Spinal cord (tissue), 9 donors: ENCODE measurements at regions not wholly inside any gene's neighbourhood (a gene's known extent, or its start where the extent isn't known, plus 50 kb on each side); places are given as distances from the start of the nearest gene placed in this dataset.

Experiments used
- DNase-seq, 6 donors: peaks; one replicate each; pipeline versions ENCODE4 v3.0.0 to v3.0.0-alpha.2; 2013 to 2015; ENCODE audit warnings: low spot score in 6 of 6, low read depth in 4 of 6
- H3K27ac ChIP-seq: one replicate; pipeline ENCODE4 v1.5.1; 2013; ENCODE audit warnings: low read depth, low read length, control low read depth
- H3K27me3 ChIP-seq: one replicate; pipeline ENCODE4 v1.6.1; 2013; ENCODE audit warnings: low read length; ENCODE audit not compliant: control insufficient read depth, insufficient read depth
- H3K36me3 ChIP-seq: one replicate; pipeline ENCODE4 v1.6.1; 2013; ENCODE audit warnings: low read length; ENCODE audit not compliant: control insufficient read depth, insufficient read depth
- H3K4me1 ChIP-seq: one replicate; pipeline ENCODE4 v1.6.1; 2013; ENCODE audit warnings: low read length; ENCODE audit not compliant: control insufficient read depth, insufficient read depth
- H3K4me3 ChIP-seq: one replicate; pipeline ENCODE4 v1.5.1; 2013; ENCODE audit warnings: low read depth, low read length, control low read depth
- H3K9me3 ChIP-seq: one replicate; pipeline ENCODE4 v1.6.1; 2013; ENCODE audit warnings: low read length; ENCODE audit not compliant: control insufficient read depth, insufficient read depth
- WGBS: methylation state at CpG from one replicate; pipeline ENCODE4 v1.1.5; 2013; ENCODE audit warnings: missing lambda C conversion rate; ENCODE audit not compliant: insufficient coverage; 5-methylcytosine and 5-hydroxymethylcytosine counted together
- donor health status: healthy.

DNA sequence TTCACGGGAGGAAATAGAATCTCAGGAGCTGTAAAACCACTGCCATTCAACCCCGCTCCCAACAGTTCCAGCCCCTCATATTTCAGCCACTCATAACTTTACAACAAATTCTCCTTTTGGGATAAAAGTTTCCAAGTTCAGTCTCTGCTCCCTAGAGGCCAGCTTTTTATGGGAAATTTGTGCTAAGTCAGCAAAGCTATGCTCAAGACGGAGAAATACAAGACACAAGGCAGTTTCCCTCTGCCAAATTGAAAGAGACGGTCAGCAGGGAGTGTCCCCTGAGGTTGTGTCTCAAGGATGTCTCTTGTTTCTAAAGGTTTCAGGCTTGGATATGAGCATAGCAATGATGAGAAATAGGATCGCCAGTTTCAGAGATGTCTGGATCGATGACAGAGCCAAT lies 608.6 kb downstream of the CCDC171 start:
- Histone ChIP-seq H3K27me3 (no peaks in the 10 kb centered on the region), H3K4me3 (no peak overlapping the region), H3K36me3 (no peaks in the 10 kb centered on the region), H3K9me3 (no peaks in the 10 kb centered on the region), H3K27ac (no peak overlapping the region), H3K4me1 (no peaks in the 10 kb centered on the region)
- 78% methylated on average over 4 of the region's 6 CpGs for WGBS
- DNase-seq, result no peak

DNA sequence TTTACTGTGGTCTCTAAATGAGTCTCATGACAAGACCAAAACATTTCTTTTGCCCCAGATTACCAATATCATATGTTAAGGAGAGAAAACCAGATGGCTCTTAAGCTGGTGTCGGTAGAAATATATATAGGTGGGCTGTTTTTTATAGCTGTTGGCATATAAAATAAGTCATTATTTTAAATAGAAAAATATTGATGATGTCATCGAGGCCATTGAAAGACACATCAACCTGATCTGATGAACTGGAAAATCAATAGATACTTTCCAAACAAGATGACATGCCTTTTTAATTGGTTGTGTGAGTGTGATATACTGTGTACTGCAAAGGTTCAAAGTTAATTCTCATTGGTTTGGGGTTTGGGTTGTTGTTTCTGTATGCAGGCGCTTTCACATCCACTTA lies 617.3 kb downstream of the CCDC171 start:
- no peaks in the 10 kb centered on the region for H3K27me3 ChIP-seq
- H3K4me1 ChIP-seq, result no peaks in the 10 kb centered on the region
- no CpG with 5 or more reads among the region's 3 CpGs for WGBS
- H3K27ac ChIP-seq, result no peak overlapping the region
- H3K9me3 ChIP-seq, result no peaks in the 10 kb centered on the region
- no peak for DNase-seq
- H3K4me3 ChIP-seq, result no peak overlapping the region
- H3K36me3 ChIP-seq, result no peaks in the 10 kb centered on the region

DNA sequence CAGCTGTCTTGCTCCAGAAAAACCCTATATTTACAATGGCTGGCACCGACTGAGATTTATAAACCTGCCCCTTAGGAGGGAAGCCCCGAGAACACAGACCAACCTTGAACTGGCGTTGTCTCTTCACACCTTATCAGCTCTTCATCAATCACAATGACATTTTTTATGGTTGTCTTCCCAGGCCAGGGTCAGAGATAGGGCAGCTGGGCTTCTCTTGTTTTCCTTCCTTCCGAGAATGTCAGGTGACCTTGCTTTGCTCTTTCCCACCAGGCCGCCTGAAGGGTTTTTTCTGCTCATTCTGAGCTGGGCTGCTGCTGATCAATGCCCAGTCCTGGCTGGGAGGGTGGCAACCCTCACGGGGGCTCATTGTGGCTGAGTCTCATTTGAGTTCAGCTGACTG lies 619.1 kb downstream of the CCDC171 start:
- Histone ChIP-seq H3K27me3 (no peaks in the 10 kb centered on the region), H3K4me1 (no peaks in the 10 kb centered on the region), H3K4me3 (no peak overlapping the region), H3K9me3 (no peaks in the 10 kb centered on the region), H3K36me3 (no peaks in the 10 kb centered on the region), H3K27ac (no peak overlapping the region)
- WGBS, result 23% methylated on average over 6 of the region's 6 CpGs
- DNase-seq, result no peak

DNA sequence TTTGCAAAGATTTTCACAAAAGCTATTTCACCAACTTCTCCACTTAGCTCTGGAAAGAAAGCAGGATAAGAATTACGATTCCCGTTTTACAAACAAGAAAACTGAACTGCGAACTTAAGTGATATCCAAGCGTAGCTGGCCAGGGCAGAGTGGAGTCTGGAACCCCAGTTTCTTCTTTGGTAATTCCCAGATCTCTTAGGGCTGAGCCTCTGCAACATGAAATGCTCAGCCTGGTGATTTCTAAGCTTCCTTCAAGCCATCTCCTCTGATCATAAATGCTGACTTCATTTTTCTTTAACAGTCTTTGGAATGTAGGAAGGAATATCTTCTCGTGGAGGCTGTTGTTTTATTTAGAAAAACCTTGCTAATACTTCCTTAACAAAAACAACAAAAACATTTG lies 620.0 kb downstream of the CCDC171 start:
- Histone ChIP-seq H3K4me3 (no peak overlapping the region), H3K4me1 (no peaks in the 10 kb centered on the region), H3K27ac (no peak overlapping the region), H3K36me3 (no peaks in the 10 kb centered on the region), H3K27me3 (no peaks in the 10 kb centered on the region), H3K9me3 (no peaks in the 10 kb centered on the region)
- 80% methylated on average over 4 of the region's 5 CpGs for WGBS
- no peak for DNase-seq

DNA sequence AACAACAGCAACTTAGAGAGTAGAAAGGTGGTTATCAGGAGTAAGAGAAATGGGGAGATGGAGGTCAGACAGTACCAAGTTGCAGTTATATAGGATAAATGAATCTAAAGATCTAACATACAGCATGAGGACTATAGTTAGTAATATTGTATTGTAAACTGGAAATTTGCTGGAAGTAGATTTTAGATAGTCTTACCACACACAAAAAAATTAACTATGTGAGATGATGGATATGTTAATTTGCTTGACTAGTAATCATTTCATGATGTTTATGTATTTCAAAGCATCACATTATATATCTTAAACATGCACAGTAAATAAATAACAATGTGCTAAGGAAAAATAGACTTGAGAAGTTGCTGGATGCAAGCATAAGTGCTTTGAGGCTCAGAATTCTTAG lies 622.1 kb downstream of the CCDC171 start:
- Histone ChIP-seq H3K4me3 (no peak overlapping the region), H3K4me1 (no peaks in the 10 kb centered on the region), H3K27ac (no peak overlapping the region), H3K36me3 (no peaks in the 10 kb centered on the region), H3K9me3 (no peaks in the 10 kb centered on the region), H3K27me3 (no peaks in the 10 kb centered on the region)
- DNase-seq, result no peak

DNA sequence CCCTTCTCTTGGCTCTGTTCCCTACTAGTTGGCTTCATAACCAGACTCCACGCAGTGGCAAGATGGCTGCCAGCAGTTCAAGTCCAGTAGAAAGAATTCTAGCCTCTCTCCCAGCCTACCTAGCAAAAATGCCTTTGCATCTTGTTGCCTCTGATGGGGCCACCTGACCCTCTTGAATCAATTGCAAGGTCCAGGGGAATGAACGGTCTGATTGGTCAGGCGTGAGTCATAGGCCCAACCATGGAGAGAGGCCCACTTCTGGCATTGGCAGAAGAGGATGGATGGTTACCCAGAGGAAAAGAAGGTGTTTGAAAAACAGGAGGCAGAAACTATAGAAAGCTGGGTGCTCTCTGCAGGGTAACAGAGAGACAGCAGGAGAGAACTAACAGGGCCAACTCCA lies 622.6 kb downstream of the CCDC171 start:
- no peaks in the 10 kb centered on the region for H3K9me3 ChIP-seq
- H3K36me3 ChIP-seq, result no peaks in the 10 kb centered on the region
- no peak for DNase-seq
- no peaks in the 10 kb centered on the region for H3K27me3 ChIP-seq
- WGBS, result 96% methylated on average over 3 of the region's 3 CpGs
- H3K4me1 ChIP-seq, result no peaks in the 10 kb centered on the region
- peak overlapping the region; percentile 18 for H3K27ac ChIP-seq
- no peak overlapping the region for H3K4me3 ChIP-seq

DNA sequence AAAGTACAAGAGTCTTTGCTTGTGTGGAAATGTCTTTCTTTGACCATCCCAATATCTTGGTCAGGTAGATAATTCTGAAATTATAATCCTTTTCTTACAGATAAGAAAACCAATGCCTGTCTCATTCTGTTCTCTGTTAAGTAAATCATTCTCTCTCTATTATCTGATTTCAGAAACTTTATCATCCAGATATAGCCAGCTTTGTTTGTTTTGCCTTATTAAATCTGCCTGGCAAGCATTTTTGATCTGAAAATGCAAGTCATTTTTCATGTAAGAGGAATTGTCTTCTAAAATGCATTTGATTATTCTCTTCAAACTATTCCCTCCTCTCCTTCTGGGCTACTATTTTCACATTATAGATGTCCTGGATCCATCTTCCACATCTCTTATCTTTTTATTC lies 625.5 kb downstream of the CCDC171 start:
- Histone ChIP-seq H3K27ac (no peak overlapping the region), H3K9me3 (no peaks in the 10 kb centered on the region), H3K4me3 (no peak overlapping the region), H3K4me1 (no peaks in the 10 kb centered on the region), H3K36me3 (no peaks in the 10 kb centered on the region), H3K27me3 (no peaks in the 10 kb centered on the region)
- no peak for DNase-seq

DNA sequence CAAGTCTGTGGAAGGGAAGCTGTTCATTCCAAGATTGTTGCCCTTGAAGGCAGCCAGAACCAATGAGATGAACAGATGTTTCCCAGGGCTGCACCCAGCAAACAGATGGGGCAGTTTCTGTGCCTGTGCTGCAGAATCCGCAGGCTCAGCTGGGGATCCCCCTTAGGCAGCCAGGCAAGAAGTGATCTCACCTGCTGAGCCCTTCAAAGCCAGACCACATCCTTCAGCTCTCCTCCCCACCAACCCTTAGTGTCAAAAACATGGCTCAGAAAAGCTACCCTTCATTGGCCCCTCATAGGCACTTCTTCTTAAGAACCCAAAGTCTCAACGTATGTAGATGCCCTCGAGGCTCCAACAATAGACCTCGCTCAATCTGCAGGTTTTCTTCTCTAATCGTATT lies 626.7 kb downstream of the CCDC171 start:
- Histone ChIP-seq H3K36me3 (no peaks in the 10 kb centered on the region), H3K4me1 (no peaks in the 10 kb centered on the region), H3K4me3 (no peak overlapping the region), H3K27me3 (no peaks in the 10 kb centered on the region), H3K27ac (no peak overlapping the region), H3K9me3 (no peaks in the 10 kb centered on the region)
- WGBS, result 76% methylated on average over 1 of the region's 5 CpGs
- DNase-seq, result no peak

DNA sequence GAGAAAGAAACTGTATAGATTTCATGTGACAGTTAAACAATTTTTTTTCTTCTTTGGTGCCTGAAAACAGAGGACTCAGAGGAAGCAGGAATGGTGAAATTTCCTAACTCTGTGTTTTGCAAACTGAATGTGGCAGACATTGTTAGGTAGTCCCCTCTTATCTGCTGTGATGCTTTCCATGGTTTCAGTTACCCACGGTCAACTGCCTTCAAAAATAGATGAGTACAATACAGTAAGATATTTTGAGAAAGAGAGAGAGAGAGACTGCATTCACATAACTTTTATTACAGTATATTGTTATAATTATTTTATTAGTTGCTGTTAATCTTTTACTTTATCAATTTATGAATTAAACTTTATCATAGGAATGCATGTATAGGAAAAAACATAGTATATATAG lies 627.2 kb downstream of the CCDC171 start:
- Histone ChIP-seq H3K27me3 (no peaks in the 10 kb centered on the region), H3K36me3 (no peaks in the 10 kb centered on the region), H3K27ac (no peak overlapping the region), H3K4me3 (no peak overlapping the region), H3K9me3 (no peaks in the 10 kb centered on the region), H3K4me1 (no peaks in the 10 kb centered on the region)
- no CpG with 5 or more reads among the region's 1 CpG for WGBS
- no peak for DNase-seq

DNA sequence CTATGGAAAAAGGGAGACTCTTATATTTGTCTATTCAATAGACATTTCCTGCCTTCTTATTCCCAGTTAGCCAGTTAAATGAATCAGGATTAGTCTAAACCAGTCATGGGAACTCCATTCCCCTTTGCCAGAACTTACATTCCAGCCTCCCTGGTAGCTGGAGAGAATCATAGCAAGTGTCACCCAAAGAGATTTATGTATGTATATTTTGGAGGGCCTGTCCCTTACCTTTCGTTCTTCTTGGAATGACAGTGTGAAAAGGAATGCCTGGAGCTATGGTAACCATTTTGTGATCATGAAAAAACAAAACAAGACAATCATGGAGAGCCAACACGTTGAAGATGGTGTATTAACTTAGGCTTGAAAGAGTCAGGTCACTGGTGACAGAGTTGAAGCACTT lies 627.7 kb downstream of the CCDC171 start:
- Histone ChIP-seq H3K9me3 (no peaks in the 10 kb centered on the region), H3K27ac (no peak overlapping the region), H3K4me3 (no peak overlapping the region), H3K4me1 (no peaks in the 10 kb centered on the region), H3K27me3 (no peaks in the 10 kb centered on the region), H3K36me3 (no peaks in the 10 kb centered on the region)
- 33% methylated on average over 1 of the region's 2 CpGs for WGBS
- no peak for DNase-seq

DNA sequence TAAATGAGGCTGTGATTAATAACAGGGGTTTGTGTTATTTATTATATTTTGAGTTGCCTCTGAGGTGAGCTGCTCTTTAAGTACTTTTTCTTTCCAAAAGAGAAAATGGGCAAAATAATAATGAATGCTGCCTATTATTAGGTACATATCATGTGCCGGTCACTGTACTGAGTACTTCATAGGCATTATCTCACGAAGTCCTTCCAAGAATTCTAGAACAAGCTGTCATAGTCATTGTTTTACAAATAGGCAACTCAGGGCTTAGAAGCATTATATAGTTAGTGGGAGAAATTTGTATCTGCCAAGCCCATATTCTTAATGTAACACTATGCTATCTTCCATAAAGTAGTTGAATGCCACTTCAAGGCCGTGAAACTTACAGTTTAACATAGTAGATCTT lies 628.7 kb downstream of the CCDC171 start:
- Histone ChIP-seq H3K27ac (no peak overlapping the region), H3K9me3 (no peaks in the 10 kb centered on the region), H3K27me3 (no peaks in the 10 kb centered on the region), H3K4me3 (no peak overlapping the region), H3K36me3 (no peaks in the 10 kb centered on the region), H3K4me1 (no peaks in the 10 kb centered on the region)
- WGBS, result no CpG with 5 or more reads among the region's 3 CpGs
- DNase-seq, result no peak
